NCI-H2171 (cell line): ENCODE measurements at regions not wholly inside any gene's neighbourhood (a gene's known extent, or its start where the extent isn't known, plus 50 kb on each side); places are given as distances from the start of the nearest gene placed in this dataset.

Experiments
- DNase-seq: peaks from one replicate; lab custom pipeline; 2025; lab: John Stamatoyannopoulos, UW

- no peak for DNase-seq
Measured at GRCh38 chr3:69439643-69440270, 53.9 kb upstream of the FRMD4B start.

GRCh38 chr3:69438476-69438875 is 52.6 kb upstream of the FRMD4B start:
- DNase-seq: no peak

GRCh38 chr3:69435274-69436265 is 49.7 kb upstream of the FRMD4B start:
- no peak for DNase-seq
